ENCODE measurements at regions not wholly inside any gene's neighbourhood (a gene's known extent, or its start where the extent isn't known, plus 50 kb on each side); places are given as distances from the start of the nearest gene placed in this dataset.

DNA sequence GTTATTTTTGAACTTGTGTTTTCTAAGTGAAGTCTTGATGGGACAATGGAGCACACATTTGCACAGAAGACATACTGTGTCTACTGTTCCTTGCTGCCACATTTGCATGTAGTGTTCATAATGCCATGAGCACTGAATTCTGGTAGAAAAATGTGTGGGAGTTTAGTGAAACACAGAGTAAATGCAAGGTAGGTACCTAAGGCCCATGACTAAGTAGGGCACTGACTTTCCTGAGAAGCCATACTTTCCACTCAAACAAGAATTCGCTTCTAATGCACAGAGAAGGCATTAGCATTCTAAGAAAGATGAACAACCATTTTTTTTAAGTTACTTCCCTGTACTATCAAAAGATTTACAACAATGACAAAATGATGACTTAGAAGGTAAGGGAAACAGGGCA is 282.2 kb downstream of the MAN2A1 start:
- TF ChIP-seq POLR2AphosphoS5 (IDR thresholded peaks at IDR 0.05; ENCODE audit: insufficient read depth in 1 of 2, low read depth in 1 of 2) (no peak), CTCF (IDR thresholded peaks at IDR 0.05) (no peak), POLR2A (IDR thresholded peaks at IDR 0.05) (no peak)
